ENCODE measurements at regions not wholly inside any gene's neighbourhood (a gene's known extent, or its start where the extent isn't known, plus 50 kb on each side); places are given as distances from the start of the nearest gene placed in this dataset.

DNA sequence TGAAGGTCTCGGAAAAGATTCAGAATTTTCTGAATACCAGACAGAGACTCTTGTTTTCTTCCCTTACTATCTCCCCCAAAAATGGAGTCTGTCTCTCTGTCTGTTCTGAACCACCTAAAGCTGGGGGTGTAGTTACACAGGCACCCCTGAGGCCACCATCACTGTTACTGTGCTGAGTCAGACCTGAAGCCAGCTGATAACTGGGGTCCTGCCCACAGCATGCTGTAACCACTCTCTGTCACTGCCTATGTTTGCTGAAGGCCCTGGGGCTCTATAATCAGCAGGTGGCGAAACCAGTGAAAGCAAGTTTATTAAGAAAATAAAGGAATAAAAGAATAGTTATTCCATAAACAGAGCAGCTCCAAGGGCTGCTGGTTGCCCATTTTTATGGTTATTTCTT, 575.2 kb upstream of the POT1 start:
- TF ChIP-seq, protein P1, sequence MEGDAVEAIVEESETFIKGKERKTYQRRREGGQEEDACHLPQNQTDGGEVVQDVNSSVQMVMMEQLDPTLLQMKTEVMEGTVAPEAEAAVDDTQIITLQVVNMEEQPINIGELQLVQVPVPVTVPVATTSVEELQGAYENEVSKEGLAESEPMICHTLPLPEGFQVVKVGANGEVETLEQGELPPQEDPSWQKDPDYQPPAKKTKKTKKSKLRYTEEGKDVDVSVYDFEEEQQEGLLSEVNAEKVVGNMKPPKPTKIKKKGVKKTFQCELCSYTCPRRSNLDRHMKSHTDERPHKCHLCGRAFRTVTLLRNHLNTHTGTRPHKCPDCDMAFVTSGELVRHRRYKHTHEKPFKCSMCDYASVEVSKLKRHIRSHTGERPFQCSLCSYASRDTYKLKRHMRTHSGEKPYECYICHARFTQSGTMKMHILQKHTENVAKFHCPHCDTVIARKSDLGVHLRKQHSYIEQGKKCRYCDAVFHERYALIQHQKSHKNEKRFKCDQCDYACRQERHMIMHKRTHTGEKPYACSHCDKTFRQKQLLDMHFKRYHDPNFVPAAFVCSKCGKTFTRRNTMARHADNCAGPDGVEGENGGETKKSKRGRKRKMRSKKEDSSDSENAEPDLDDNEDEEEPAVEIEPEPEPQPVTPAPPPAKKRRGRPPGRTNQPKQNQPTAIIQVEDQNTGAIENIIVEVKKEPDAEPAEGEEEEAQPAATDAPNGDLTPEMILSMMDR (IDR thresholded peaks at IDR 0.05 in 4 of 5, conservative IDR thresholded peaks at IDR 0.05 in 1 of 5) = no peak
- TF ChIP-seq POLR2A (IDR thresholded peaks at IDR 0.05) = no peak

Data from gastrocnemius medialis (tissue), 4 donors.